ENCODE measurements at regions not wholly inside any gene's neighbourhood (a gene's known extent, or its start where the extent isn't known, plus 50 kb on each side); places are given as distances from the start of the nearest gene placed in this dataset.

DNA sequence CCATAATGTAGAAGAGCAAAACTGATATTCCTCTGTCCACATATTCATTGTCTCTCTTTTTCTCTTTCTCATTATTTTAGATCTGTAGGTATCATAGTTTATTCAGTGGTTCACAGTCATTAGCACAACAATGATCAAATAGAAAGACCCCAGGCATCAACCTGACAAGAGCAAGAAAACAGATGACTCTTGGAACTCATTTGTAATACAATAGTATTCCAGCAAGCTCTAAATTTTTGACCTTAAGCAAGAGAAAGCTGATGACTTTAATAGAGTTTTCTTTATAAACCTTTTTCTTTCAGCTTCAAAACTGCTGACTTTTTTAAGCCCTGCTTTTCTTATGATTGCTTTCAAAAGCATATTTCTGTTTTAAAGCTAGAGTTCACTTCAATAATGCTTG is 507.5 kb upstream of the SORCS1 start:
- no peaks in the 10 kb centered on the region for H3K4me1 ChIP-seq (ENCODE audit: control insufficient read depth in 1 of 2, insufficient read depth in 2 of 2, low read length in 2 of 2)
- H3K9ac ChIP-seq (ENCODE audit: low read length), result no peak overlapping the region
- H3K27ac ChIP-seq (ENCODE audit: low read depth, low read length), result no peak overlapping the region
- TF ChIP-seq CEBPB (IDR thresholded peaks at IDR 0.05; ENCODE audit: low read depth), result no peak
- TF ChIP-seq, protein P1, sequence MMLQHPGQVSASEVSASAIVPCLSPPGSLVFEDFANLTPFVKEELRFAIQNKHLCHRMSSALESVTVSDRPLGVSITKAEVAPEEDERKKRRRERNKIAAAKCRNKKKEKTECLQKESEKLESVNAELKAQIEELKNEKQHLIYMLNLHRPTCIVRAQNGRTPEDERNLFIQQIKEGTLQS (IDR thresholded peaks at IDR 0.05), result no peak
- TF ChIP-seq SRF (IDR thresholded peaks at IDR 0.05; ENCODE audit: low read depth), result no peak
- TF ChIP-seq EZH2 (IDR thresholded peaks at IDR 0.05), result no peak
- TF ChIP-seq POLR2AphosphoS5 (IDR thresholded peaks at IDR 0.05; ENCODE audit: low read depth, low read length), result no peak
- TF ChIP-seq YY1 (IDR thresholded peaks at IDR 0.05; ENCODE audit: extremely low read depth, insufficient replicate concordance, low read depth, low read length), result no peak
- TF ChIP-seq FOSL1 (IDR thresholded peaks at IDR 0.05; ENCODE audit: low read depth), result no peak
- TF ChIP-seq SP1 (IDR thresholded peaks at IDR 0.05; ENCODE audit: low read depth), result no peak
- no peak for TF ChIP-seq EGR1 (IDR thresholded peaks at IDR 0.05; ENCODE audit: low read depth)
- TF ChIP-seq ZFX (IDR thresholded peaks at IDR 0.05), result no peak
- TF ChIP-seq TCF7L2 (IDR thresholded peaks at IDR 0.05; ENCODE audit: borderline replicate concordance, extremely low read depth, insufficient read depth, insufficient read length), result no peak
- TF ChIP-seq, protein P2, sequence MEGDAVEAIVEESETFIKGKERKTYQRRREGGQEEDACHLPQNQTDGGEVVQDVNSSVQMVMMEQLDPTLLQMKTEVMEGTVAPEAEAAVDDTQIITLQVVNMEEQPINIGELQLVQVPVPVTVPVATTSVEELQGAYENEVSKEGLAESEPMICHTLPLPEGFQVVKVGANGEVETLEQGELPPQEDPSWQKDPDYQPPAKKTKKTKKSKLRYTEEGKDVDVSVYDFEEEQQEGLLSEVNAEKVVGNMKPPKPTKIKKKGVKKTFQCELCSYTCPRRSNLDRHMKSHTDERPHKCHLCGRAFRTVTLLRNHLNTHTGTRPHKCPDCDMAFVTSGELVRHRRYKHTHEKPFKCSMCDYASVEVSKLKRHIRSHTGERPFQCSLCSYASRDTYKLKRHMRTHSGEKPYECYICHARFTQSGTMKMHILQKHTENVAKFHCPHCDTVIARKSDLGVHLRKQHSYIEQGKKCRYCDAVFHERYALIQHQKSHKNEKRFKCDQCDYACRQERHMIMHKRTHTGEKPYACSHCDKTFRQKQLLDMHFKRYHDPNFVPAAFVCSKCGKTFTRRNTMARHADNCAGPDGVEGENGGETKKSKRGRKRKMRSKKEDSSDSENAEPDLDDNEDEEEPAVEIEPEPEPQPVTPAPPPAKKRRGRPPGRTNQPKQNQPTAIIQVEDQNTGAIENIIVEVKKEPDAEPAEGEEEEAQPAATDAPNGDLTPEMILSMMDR (IDR thresholded peaks at IDR 0.05 in 2 of 3, conservative IDR thresholded peaks at IDR 0.05 in 1 of 3; ENCODE audit: borderline replicate concordance in 1 of 3, insufficient read depth in 1 of 3, low read depth in 2 of 3, low read length in 2 of 3), result no peak
- TF ChIP-seq POLR2A (IDR thresholded peaks at IDR 0.05; ENCODE audit: borderline replicate concordance, extremely low read depth, insufficient read depth, insufficient read length), result no peak
- TF ChIP-seq, protein P3, sequence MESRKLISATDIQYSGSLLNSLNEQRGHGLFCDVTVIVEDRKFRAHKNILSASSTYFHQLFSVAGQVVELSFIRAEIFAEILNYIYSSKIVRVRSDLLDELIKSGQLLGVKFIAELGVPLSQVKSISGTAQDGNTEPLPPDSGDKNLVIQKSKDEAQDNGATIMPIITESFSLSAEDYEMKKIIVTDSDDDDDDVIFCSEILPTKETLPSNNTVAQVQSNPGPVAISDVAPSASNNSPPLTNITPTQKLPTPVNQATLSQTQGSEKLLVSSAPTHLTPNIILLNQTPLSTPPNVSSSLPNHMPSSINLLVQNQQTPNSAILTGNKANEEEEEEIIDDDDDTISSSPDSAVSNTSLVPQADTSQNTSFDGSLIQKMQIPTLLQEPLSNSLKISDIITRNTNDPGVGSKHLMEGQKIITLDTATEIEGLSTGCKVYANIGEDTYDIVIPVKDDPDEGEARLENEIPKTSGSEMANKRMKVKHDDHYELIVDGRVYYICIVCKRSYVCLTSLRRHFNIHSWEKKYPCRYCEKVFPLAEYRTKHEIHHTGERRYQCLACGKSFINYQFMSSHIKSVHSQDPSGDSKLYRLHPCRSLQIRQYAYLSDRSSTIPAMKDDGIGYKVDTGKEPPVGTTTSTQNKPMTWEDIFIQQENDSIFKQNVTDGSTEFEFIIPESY (IDR thresholded peaks at IDR 0.05; ENCODE audit: extremely low read depth, insufficient replicate concordance, low read length), result no peak
- no peak for TF ChIP-seq SIN3A (IDR thresholded peaks at IDR 0.05; ENCODE audit: low read depth)
- TF ChIP-seq, protein P4, sequence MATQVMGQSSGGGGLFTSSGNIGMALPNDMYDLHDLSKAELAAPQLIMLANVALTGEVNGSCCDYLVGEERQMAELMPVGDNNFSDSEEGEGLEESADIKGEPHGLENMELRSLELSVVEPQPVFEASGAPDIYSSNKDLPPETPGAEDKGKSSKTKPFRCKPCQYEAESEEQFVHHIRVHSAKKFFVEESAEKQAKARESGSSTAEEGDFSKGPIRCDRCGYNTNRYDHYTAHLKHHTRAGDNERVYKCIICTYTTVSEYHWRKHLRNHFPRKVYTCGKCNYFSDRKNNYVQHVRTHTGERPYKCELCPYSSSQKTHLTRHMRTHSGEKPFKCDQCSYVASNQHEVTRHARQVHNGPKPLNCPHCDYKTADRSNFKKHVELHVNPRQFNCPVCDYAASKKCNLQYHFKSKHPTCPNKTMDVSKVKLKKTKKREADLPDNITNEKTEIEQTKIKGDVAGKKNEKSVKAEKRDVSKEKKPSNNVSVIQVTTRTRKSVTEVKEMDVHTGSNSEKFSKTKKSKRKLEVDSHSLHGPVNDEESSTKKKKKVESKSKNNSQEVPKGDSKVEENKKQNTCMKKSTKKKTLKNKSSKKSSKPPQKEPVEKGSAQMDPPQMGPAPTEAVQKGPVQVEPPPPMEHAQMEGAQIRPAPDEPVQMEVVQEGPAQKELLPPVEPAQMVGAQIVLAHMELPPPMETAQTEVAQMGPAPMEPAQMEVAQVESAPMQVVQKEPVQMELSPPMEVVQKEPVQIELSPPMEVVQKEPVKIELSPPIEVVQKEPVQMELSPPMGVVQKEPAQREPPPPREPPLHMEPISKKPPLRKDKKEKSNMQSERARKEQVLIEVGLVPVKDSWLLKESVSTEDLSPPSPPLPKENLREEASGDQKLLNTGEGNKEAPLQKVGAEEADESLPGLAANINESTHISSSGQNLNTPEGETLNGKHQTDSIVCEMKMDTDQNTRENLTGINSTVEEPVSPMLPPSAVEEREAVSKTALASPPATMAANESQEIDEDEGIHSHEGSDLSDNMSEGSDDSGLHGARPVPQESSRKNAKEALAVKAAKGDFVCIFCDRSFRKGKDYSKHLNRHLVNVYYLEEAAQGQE (IDR thresholded peaks at IDR 0.05; ENCODE audit: low read depth), result no peak
- TF ChIP-seq RAD21 (IDR thresholded peaks at IDR 0.05; ENCODE audit: low read depth), result no peak
- TF ChIP-seq CBX3 (IDR thresholded peaks at IDR 0.05; ENCODE audit: low read depth), result no peak
- no peak for TF ChIP-seq ELF1 (IDR thresholded peaks at IDR 0.05; ENCODE audit: borderline replicate concordance, low read depth)
- H3K27me3 ChIP-seq (ENCODE audit: insufficient read depth, low read length), result no peaks in the 10 kb centered on the region
- no peaks in the 10 kb centered on the region for H3K9me2 ChIP-seq (ENCODE audit: insufficient read depth)
- H3K36me3 ChIP-seq (ENCODE audit: control insufficient read depth in 1 of 2, insufficient read depth in 2 of 2, low read length in 2 of 2), result no peaks in the 10 kb centered on the region
- intact Hi-C loops (cut with micrococcal nuclease), result no loop called here
- ChIA-PET CTCF (no interaction called here), POLR2A (no interaction called here), RAD21 (ENCODE audit: low non-redundant PET in 1 of 2, low total read pairs in 2 of 2, uncharacterized antibody in 2 of 2, unreplicated experiment in 2 of 2) (no interaction called here)
- no peak overlapping the region for H3K4me2 ChIP-seq (ENCODE audit: low read length)
- H2AFZ ChIP-seq (ENCODE audit: low read depth, low read length, poor library complexity, severe bottlenecking), result no peak overlapping the region
- H3K79me2 ChIP-seq (ENCODE audit: insufficient read depth, low read length), result no peaks in the 10 kb centered on the region
- H4K20me1 ChIP-seq (ENCODE audit: insufficient read depth), result no peaks in the 10 kb centered on the region
- H3K9me3 ChIP-seq (ENCODE audit: control insufficient read depth in 1 of 2, insufficient read depth in 1 of 2, low read depth in 1 of 2, low read length in 2 of 2), result peaks cover 48 to 51% of the 10 kb centered on the region in 2 experiments
- BruUV-seq (replicated peaks), result no TSS peak
- DNase-seq (ENCODE audit: low read depth, low spot score), result no peak
- no peak overlapping the region for H3K4me3 ChIP-seq (replicated peaks in 1 of 2; ENCODE audit: low read depth in 1 of 2, low read length in 2 of 2)
- no peak for ATAC-seq

Measured in HCT116 (cell line).